LNCaP clone FGC (cell line): ENCODE measurements at regions not wholly inside any gene's neighbourhood (a gene's known extent, or its start where the extent isn't known, plus 50 kb on each side); places are given as distances from the start of the nearest gene placed in this dataset.

Source experiments
- DNase-seq: peaks from one replicate; pipeline ENCODE4 v3.0.0-alpha.2; 2011; ENCODE audit warnings: low read depth
- H3K4me3 ChIP-seq: 2 replicates; pipeline ENCODE4 v1.5.1; 2011; ENCODE audit warnings: mild to moderate bottlenecking, low read depth, low read length, control low read depth
- CTCF ChIP-seq: IDR thresholded peaks from 2 replicates; pipeline ENCODE4 v1.5.1; 2012; ENCODE audit warnings: mild to moderate bottlenecking; ENCODE audit not compliant: control insufficient read depth, insufficient read depth; ENCODE audit errors: extremely low read depth

- no peak for TF ChIP-seq CTCF
- DNase-seq = no peak
- H3K4me3 ChIP-seq = no peak overlapping the region
Measured at GRCh38 chr20:56956534-56956933, 309.9 kb downstream of the BMP7 start.

- H3K4me3 ChIP-seq = no peak overlapping the region
- no peak for DNase-seq
- TF ChIP-seq CTCF = no peak
Measured at GRCh38 chr20:56957737-56958553, 308.5 kb downstream of the BMP7 start.

GRCh38 chr20:56964901-56965300 lies 301.5 kb downstream of the BMP7 start:
- no peak overlapping the region for H3K4me3 ChIP-seq
- no peak for TF ChIP-seq CTCF
- no peak for DNase-seq

GRCh38 chr20:56967916-56968315 lies 298.5 kb downstream of the BMP7 start:
- TF ChIP-seq CTCF = no peak
- DNase-seq = no peak
- no peak overlapping the region for H3K4me3 ChIP-seq

GRCh38 chr20:56968376-56969048 lies 297.9 kb downstream of the BMP7 start:
- DNase-seq = no peak
- no peak for TF ChIP-seq CTCF
- H3K4me3 ChIP-seq = no peak overlapping the region

GRCh38 chr20:56974499-56975250 lies 291.8 kb downstream of the BMP7 start:
- TF ChIP-seq CTCF = peak; percentile 96
- no peak overlapping the region for H3K4me3 ChIP-seq
- peak; percentile 18 for DNase-seq
